HG03575 (cell line): ENCODE measurements at regions not wholly inside any gene's neighbourhood (a gene's known extent, or its start where the extent isn't known, plus 50 kb on each side); places are given as distances from the start of the nearest gene placed in this dataset.
"Not testable (repeated sequence)": the region's sequence is repeated elsewhere in the genome, so short reads cannot be mapped to it uniquely, and the experiment has no call there.

Source experiments
- ATAC-seq: cut with Tn5 transposase; IDR thresholded peaks from one replicate; pipeline ENCODE4 v1.9.1; 2021; ENCODE audit not compliant: unreplicated experiment, insufficient number of reproducible peaks, low FRiP score; ENCODE audit errors: extremely low read depth

GRCh38 chr18:59056706-59057492 is 82.8 kb upstream of the SEC11C start:
- ATAC-seq: peak; percentile 53

- ATAC-seq: no peak
These were observed 82.2 kb upstream of the SEC11C start for GRCh38 chr18:59057493-59057795.

GRCh38 chr18:59057969-59058368 is 81.7 kb upstream of the SEC11C start:
- ATAC-seq: no peak

GRCh38 chr18:59059140-59059539 is 80.5 kb upstream of the SEC11C start:
- no peak for ATAC-seq

GRCh38 chr18:59060551-59060950 is 79.1 kb upstream of the SEC11C start:
- ATAC-seq: no peak

- ATAC-seq: no peak
These were observed 77.6 kb upstream of the SEC11C start for GRCh38 chr18:59061914-59062642.

GRCh38 chr18:59062643-59063006 is 77.1 kb upstream of the SEC11C start:
- ATAC-seq: no peak

- no peak for ATAC-seq
These were observed 76.3 kb upstream of the SEC11C start for GRCh38 chr18:59063300-59063906.

GRCh38 chr18:59063912-59064311 is 75.8 kb upstream of the SEC11C start:
- ATAC-seq: no peak

GRCh38 chr18:59065684-59066083 is 74.0 kb upstream of the SEC11C start:
- ATAC-seq: no peak

- ATAC-seq: no peak
These were observed 71.8 kb upstream of the SEC11C start for GRCh38 chr18:59067873-59068272.

- no peak for ATAC-seq
These were observed 71.2 kb upstream of the SEC11C start for GRCh38 chr18:59068276-59069071.

GRCh38 chr18:59070181-59070912 is 69.3 kb upstream of the SEC11C start:
- no peak for ATAC-seq

- ATAC-seq: no peak
These were observed 66.8 kb upstream of the SEC11C start for GRCh38 chr18:59072727-59073421.

- ATAC-seq: no peak
These were observed 63.8 kb upstream of the SEC11C start for GRCh38 chr18:59075923-59076322.

GRCh38 chr18:59079264-59079663 is 60.4 kb upstream of the SEC11C start:
- ATAC-seq: no peak

- ATAC-seq: not testable (repeated sequence)
These were observed 59.8 kb upstream of the SEC11C start for GRCh38 chr18:59079687-59080501.
